Natural killer cell treated with Interleukin-12 subunit alpha and Interleukin-12 subunit beta and Interleukin-15 and Interleukin-18, amount 100 ng/mL, for 72 hours (primary cell): ENCODE measurements at regions not wholly inside any gene's neighbourhood (a gene's known extent, or its start where the extent isn't known, plus 50 kb on each side); places are given as distances from the start of the nearest gene placed in this dataset.
A peak's percentile ranks its signal among the peaks of the same experiment; 100 is the strongest.

Source experiments
- ATAC-seq, 2 donors: fragments of 150-1000 bp; cut with Tn5 transposase in 1 of 2; sonication (Bioruptor Pico), chemical (Tn5 transposase) in 1 of 2; 2 replicates each; pipeline ENCODE4 v1.10.0; 2021
- DNase-seq: peaks from one replicate; pipeline ENCODE4 v3.0.0; 2022; ENCODE audit warnings: low spot score
- H3K27ac Mint-ChIP-seq, 2 donors: 1 replicate in 1 of 2; 2 replicates in 1 of 2; pipeline ENCODE4 v1.8.0; 2022; ENCODE audit warnings: mixed read lengths in 2 of 2, mild to moderate bottlenecking in 1 of 2, moderate library complexity in 1 of 2
- H3K27me3 Mint-ChIP-seq, 2 donors: 1 replicate in 1 of 2; 2 replicates in 1 of 2; pipeline ENCODE4 v1.8.0; 2022; ENCODE audit warnings: mixed read lengths in 2 of 2
- H3K36me3 Mint-ChIP-seq: one replicate; pipeline ENCODE4 v1.8.0; 2022; ENCODE audit warnings: mixed read lengths
- H3K4me1 Mint-ChIP-seq, 2 donors: 1 replicate in 1 of 2; 2 replicates in 1 of 2; pipeline ENCODE4 v1.8.0; 2022; ENCODE audit warnings: low read depth in 2 of 2, mixed read lengths in 2 of 2, mild to moderate bottlenecking in 1 of 2
- H3K4me3 Mint-ChIP-seq: one replicate; pipeline ENCODE4 v1.8.0; 2022; ENCODE audit warnings: mixed read lengths
- H3K9me3 Mint-ChIP-seq: 2 replicates; pipeline ENCODE4 v1.8.0; 2022; ENCODE audit warnings: mixed read lengths

DNA sequence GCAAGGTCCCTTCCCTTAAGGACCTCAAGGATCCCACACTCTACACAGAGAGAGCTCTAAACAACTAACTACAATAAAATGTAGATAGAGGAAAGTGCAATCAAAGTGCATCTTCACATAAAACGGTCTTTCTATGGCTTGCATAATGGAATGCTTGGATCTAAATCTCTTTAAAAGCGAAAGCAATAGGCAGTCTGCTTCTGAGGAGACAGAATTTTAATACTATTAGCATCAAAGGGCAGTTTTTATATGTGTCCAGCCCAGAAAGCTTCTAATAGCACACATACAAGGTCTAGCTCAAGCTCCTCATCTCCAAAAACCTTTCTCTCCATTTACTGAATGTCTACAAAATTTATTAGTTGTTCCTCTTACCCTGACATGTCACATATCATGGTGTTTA lies 101.5 kb upstream of the C1GALT1 start:
- Mint-ChIP-seq H3K27me3 (peaks cover 5 to 25% of the 10 kb centered on the region in 2 donors), H3K27ac (no peak overlapping the region), H3K36me3 (no peaks in the 10 kb centered on the region), H3K4me3 (no peak overlapping the region), H3K9me3 (no peaks in the 10 kb centered on the region), H3K4me1 (no peaks in the 10 kb centered on the region)
- ATAC-seq, result no peak
- no peak for DNase-seq

DNA sequence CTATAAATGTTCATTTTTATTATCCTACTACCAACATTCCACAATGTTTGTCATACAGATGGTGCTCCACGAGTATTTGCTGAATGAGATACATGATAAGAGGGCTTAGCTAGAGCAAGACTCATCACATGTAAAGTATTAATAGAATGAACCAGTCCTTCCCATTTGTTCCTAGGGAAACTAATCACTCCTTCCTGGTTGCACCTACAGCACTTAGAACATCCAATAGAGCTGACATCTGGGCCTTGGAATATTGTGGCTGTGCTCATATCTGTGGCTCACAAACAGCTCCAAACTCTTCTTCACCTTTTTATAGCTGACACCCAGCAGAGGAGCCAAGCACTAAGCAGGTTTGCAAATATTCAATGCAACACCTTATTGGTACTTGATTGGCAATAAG lies 91.9 kb upstream of the C1GALT1 start:
- H3K27me3 Mint-ChIP-seq, result peaks cover 29 to 49% of the 10 kb centered on the region in 2 donors
- no peak for DNase-seq

DNA sequence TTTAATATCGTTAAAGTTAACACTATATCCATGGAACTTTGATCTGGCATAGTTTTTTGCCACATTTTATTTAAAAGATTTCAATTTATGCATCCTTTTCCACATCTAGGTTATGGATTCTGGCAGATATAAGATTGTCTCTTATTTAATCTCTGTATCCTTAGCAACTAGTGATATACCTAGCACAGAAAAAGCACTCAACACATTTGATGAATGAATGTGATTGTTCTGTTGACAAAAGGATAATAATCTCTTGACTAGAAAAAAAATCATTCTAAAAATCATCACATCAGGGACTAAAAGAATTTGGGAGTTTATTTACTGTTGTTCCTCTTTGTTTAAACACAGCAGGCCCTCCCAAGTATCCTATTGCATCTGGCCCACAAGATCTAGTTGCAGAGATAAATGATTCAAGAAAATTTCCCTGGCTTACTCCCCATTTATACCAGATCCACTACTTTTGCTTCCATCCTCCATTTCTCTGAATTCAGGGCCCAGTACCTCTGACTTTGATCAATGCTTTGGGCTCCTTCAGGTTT lies 84.0 kb upstream of the C1GALT1 start:
- Mint-ChIP-seq H3K9me3 (no peaks in the 10 kb centered on the region), H3K36me3 (no peaks in the 10 kb centered on the region), H3K27ac (no peak overlapping the region), H3K4me3 (no peak overlapping the region), H3K27me3 (peaks cover 0 to 7% of the 10 kb centered on the region in 2 donors), H3K4me1 (peaks cover 2 to 3% of the 10 kb centered on the region in 2 donors)
- DNase-seq (no peak), ATAC-seq (no peak)

More for the DNA sequence above, 91.9 kb upstream of the C1GALT1 start:
- no peak for ATAC-seq
- H3K4me1 Mint-ChIP-seq, result no peaks in the 10 kb centered on the region
- no peak overlapping the region for H3K27ac Mint-ChIP-seq
- peaks cover 25% of the 10 kb centered on the region for H3K36me3 Mint-ChIP-seq
- H3K9me3 Mint-ChIP-seq, result peaks cover 9% of the 10 kb centered on the region
- no peak overlapping the region for H3K4me3 Mint-ChIP-seq

DNA sequence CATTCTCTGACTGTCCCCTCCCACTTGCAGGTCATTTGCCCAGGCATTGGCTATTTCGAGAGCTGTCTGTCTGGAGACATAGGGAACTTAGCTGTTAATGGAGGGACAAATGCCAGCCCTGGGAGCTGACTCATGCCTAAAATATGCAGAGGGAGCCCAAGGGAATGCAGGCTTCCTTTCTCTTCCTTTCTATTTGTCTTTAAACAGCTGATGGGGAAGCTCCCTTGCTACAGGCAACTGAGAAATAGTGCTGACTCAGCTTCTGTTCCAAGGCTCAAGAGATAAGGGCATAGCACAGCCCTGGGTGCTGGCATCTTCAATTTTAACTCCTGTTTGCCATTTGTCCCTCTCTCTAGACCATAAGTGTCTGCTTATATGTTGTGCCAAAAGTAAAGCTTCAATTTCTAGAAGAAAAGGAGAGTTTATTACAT lies 82.7 kb upstream of the C1GALT1 start:
- H3K27ac Mint-ChIP-seq, result no peak overlapping the region
- no peak for ATAC-seq
- H3K4me1 Mint-ChIP-seq, result peaks cover 3 to 5% of the 10 kb centered on the region in 2 donors
- H3K9me3 Mint-ChIP-seq, result no peaks in the 10 kb centered on the region
- H3K4me3 Mint-ChIP-seq, result no peak overlapping the region
- H3K27me3 Mint-ChIP-seq, result peaks cover 0 to 7% of the 10 kb centered on the region in 2 donors
- H3K36me3 Mint-ChIP-seq, result no peaks in the 10 kb centered on the region
- DNase-seq, result no peak

DNA sequence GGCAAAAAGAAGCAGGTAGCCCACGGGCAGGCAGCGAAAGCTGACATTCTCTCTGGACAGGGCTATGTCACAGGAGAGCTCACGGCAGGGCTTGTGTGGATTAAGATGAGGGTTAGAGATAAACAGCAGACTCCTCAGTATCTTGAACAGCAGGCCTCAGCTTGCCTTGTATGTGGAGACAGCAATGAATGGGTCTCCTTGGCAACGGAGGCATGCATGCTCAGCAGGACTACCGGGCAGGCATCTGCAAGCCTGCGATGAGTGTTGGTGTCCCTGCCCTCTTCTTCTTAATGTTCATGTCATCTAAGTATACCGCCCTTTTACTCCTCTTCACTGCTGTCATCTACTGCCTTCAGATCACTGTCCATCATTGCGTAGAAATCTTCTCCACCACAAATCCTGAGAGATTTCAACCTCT lies 81.9 kb upstream of the C1GALT1 start:
- Mint-ChIP-seq H3K36me3 (no peaks in the 10 kb centered on the region), H3K4me3 (no peak overlapping the region), H3K27me3 (peaks cover 0 to 7% of the 10 kb centered on the region in 2 donors), H3K27ac (no peak overlapping the region), H3K9me3 (no peaks in the 10 kb centered on the region), H3K4me1 (peaks cover 3 to 5% of the 10 kb centered on the region in 2 donors)
- ATAC-seq (peak in 1 of 2 donors; percentile 11), DNase-seq (no peak)

DNA sequence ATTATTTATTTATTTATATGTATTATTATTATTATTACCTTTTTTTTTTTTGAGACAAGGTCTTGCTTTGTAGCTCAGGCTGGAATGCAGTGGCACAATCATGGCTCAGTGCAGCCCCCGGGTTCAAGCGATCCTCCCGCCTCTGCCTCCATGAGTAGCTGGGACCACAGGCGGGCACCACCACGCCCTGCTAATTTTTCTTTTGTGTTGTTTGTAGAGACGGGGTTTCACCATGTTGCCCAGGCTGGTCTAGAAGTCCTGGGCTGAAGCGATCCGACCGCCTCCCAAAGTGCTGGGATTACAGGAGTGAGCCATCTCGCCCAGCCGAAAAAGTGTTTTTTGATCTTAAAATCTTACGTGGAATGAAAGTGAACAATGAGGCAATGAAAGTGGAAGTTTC lies 79.4 kb upstream of the C1GALT1 start:
- Mint-ChIP-seq H3K9me3 (no peaks in the 10 kb centered on the region), H3K36me3 (no peaks in the 10 kb centered on the region), H3K27ac (no peak overlapping the region), H3K4me1 (peaks cover 3 to 5% of the 10 kb centered on the region in 2 donors), H3K4me3 (no peak overlapping the region), H3K27me3 (peaks cover 0 to 4% of the 10 kb centered on the region in 2 donors)
- ATAC-seq (no peak), DNase-seq (no peak)

DNA sequence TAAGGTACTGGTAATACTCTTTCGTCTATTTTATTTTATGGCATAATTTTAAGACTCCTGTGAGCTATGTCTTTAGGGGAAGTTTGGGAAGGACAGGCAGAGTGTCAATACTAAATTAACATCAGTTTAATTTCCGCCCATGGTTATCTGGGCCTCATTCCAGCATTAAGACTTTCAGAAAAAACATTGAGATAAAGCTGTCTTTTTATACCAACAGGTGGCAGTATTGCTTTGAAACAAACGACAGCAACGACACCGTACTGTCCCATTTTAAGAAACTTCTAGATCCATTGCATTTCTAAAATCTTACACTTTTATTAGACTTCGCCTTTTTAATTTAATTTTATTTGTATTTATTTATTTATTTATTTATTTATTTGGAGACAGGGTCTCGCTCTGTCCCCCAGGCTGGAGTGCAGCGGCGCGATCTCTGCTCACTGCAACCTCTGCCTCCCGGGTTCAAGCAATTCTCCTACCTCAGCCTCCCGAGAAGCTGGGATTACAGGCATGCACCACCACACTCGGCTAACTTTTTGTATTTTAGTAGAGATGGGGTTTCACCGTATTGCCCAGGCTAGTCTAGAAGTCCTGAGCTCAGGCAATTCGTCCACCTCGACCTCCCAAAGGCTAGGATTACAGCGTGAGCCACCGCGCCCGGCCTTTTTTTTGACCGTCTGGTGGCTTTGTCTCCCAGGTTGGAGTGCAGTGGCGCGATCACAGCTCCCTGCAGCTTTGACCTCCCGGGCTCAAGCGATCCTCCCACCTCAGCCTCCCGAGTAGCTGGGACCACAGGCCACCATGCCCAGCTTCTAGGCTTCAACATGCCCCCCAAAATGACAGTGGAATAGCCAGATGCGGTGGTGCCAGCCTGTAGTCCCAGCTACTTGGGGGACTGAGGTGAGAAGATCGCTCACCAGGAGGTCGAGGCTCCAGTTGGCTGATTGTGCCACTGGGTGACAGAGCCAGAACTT lies 78.7 kb upstream of the C1GALT1 start:
- DNase-seq (no peak), ATAC-seq (no peak)
- Mint-ChIP-seq H3K9me3 (no peaks in the 10 kb centered on the region), H3K4me3 (no peak overlapping the region), H3K36me3 (no peaks in the 10 kb centered on the region), H3K27me3 (peaks cover 0 to 4% of the 10 kb centered on the region in 2 donors), H3K4me1 (peaks cover 3 to 5% of the 10 kb centered on the region in 2 donors), H3K27ac (no peak overlapping the region)

DNA sequence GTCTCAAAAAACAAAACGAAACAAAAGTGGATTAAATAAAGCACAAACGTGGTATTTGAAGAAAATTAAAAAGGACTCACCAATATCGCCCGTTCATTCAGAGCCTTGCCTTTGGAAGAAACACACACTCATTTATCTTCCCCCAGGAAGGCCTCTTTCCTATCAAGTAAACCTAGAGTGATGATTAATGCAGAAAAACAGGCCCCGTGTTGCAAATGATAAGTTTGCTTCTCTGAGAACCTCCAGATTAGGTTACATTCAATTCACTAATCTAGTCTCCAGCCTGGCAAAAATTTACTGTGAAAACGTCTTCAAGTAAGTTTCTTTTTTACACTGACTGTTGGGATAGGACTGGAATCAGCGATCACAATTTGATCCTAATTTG lies 78.0 kb upstream of the C1GALT1 start:
- no peak overlapping the region for H3K4me3 Mint-ChIP-seq
- peaks cover 4% of the 10 kb centered on the region for H3K36me3 Mint-ChIP-seq
- peaks cover 0 to 4% of the 10 kb centered on the region in 2 donors for H3K27me3 Mint-ChIP-seq
- H3K9me3 Mint-ChIP-seq, result no peaks in the 10 kb centered on the region
- ATAC-seq (no peak), DNase-seq (no peak)
- H3K4me1 Mint-ChIP-seq, result peaks cover 3 to 5% of the 10 kb centered on the region in 2 donors
- H3K27ac Mint-ChIP-seq, result no peak overlapping the region

DNA sequence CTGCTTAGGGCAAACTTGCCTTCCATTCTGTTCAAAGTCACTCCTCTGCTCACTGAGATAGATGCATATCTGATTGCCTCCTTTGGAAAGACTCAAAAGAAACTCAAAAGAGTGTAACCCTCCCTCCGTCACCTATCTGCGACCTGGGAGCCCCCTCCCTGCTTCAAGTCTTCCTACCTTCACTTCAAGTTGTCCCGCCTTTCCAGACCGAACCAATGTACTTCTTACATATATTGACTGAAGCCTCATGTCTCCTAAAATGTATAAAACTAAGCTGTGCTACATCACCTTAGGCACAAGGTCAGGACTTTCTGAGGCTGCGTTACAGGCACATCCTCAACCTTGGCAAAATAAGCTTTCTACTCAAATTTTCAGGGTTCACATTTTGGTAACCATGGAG lies 77.4 kb upstream of the C1GALT1 start:
- DNase-seq, result no peak
- ATAC-seq, result no peak
- peaks cover 0 to 4% of the 10 kb centered on the region in 2 donors for H3K27me3 Mint-ChIP-seq
- no peaks in the 10 kb centered on the region for H3K9me3 Mint-ChIP-seq
- H3K27ac Mint-ChIP-seq, result no peak overlapping the region
- H3K4me1 Mint-ChIP-seq, result peaks cover 3 to 5% of the 10 kb centered on the region in 2 donors
- peaks cover 4% of the 10 kb centered on the region for H3K36me3 Mint-ChIP-seq
- no peak overlapping the region for H3K4me3 Mint-ChIP-seq

DNA sequence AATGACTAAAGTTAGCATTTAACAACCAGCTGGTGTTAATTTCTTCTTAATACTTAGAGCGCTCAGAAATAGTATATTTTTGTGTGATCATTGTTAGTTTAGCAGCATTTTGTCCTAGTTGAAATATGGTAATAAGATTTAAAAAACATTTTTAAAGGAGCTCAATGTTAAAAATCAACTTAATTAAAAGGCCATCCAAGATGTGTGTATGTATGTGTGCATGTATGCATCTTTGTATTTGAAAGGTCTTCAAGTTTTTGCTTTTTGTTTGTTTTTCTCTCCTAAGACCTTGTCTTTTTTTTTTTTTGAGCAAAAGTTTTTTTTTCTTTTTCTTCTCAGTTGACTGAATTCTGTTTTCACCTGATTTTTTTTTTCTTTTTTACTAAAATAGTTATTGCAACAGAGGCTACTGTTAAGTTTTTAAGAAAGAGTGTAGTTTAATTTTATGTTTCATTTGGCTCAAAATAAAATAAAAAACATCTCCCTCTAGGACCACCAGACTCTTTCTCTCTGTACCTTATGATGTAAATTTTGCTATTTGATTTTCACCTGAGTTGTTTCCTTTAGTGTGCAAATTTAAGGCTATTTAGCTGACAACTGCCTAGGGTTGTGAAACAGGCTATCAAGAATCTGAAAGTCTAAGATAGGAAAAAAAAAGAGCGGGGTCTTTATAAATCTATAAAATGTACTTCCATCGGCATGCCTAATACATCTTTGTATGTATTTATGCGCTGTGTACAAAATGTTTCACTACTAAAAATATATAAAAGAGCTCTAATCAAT lies 76.4 kb upstream of the C1GALT1 start:
- Mint-ChIP-seq H3K4me1 (peaks cover 3 to 5% of the 10 kb centered on the region in 2 donors), H3K9me3 (no peaks in the 10 kb centered on the region), H3K27ac (no peak overlapping the region), H3K27me3 (peaks cover 0 to 3% of the 10 kb centered on the region in 2 donors), H3K4me3 (no peak overlapping the region), H3K36me3 (peaks cover 4% of the 10 kb centered on the region)
- DNase-seq (no peak), ATAC-seq (no peak)

DNA sequence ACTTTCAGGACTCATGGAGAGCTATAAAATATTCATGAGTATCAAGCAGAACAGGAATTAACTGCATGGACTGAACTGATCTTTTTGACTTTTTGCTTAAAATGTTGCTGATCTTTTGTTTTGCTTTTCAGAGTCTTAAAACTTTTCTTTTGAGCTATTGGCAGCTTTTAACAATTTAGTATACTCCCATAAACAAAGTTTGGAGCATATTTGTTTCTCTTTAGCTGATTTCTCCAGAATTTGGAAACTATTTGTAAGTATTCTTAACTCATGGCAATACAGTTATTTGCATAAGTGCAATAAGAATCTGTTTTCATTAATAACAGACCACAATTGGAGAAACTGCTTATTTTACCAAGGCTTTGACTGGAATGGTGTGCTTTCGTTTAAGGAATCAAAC lies 73.4 kb upstream of the C1GALT1 start:
- Mint-ChIP-seq H3K27me3 (no peaks in the 10 kb centered on the region), H3K36me3 (peaks cover 4% of the 10 kb centered on the region), H3K4me3 (no peak overlapping the region), H3K27ac (no peak overlapping the region), H3K9me3 (no peaks in the 10 kb centered on the region), H3K4me1 (no peaks in the 10 kb centered on the region)
- no peak for DNase-seq
- ATAC-seq, result no peak

DNA sequence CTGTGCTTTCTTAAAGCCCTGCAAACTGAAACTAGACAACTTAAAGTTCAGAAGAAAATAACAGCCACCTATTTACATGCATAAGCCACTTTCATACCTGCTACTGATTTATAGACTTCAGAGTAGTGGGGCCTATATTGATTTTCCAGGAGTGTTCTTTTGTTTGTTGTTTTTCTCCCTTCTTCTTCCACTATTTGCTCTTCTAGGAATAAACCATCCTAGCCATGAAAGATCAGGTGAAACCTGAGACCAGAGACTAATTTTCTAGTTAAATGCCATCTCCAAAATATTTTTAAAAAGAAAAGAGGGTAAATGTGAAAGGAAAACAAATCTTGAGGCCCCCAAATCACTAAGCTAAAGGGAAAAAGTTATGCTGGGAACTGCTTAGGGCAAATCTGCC lies 72.4 kb upstream of the C1GALT1 start:
- DNase-seq, result no peak
- H3K36me3 Mint-ChIP-seq, result peaks cover 4% of the 10 kb centered on the region
- no peak for ATAC-seq
- no peaks in the 10 kb centered on the region for H3K4me1 Mint-ChIP-seq
- no peak overlapping the region for H3K27ac Mint-ChIP-seq
- no peaks in the 10 kb centered on the region for H3K9me3 Mint-ChIP-seq
- H3K27me3 Mint-ChIP-seq, result peaks cover 0 to 3% of the 10 kb centered on the region in 2 donors
- H3K4me3 Mint-ChIP-seq, result no peak overlapping the region

DNA sequence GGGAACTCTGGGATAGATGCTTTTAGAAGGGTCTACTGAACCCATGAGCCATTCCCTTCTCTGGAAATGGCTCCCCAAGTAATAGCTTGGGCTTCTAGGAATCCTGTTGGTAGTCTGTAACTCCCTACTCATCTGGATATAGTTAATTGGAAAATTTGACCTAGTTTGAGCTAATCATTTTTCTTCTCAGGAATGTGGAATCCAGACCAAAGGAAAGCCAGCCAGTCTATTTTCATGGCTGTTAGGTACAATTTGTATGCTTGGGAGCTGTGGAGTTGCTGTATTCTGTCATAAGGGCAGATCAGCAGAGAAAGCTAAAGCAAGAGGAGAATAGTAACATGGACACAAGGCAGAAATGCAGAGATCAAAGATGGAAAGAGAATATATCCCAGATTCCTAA lies 71.6 kb upstream of the C1GALT1 start:
- no peak overlapping the region for H3K4me3 Mint-ChIP-seq
- H3K27ac Mint-ChIP-seq, result no peak overlapping the region
- H3K27me3 Mint-ChIP-seq, result peaks cover 0 to 3% of the 10 kb centered on the region in 2 donors
- ATAC-seq (no peak), DNase-seq (no peak)
- no peaks in the 10 kb centered on the region for H3K9me3 Mint-ChIP-seq
- peaks cover 4% of the 10 kb centered on the region for H3K36me3 Mint-ChIP-seq
- H3K4me1 Mint-ChIP-seq, result no peaks in the 10 kb centered on the region

DNA sequence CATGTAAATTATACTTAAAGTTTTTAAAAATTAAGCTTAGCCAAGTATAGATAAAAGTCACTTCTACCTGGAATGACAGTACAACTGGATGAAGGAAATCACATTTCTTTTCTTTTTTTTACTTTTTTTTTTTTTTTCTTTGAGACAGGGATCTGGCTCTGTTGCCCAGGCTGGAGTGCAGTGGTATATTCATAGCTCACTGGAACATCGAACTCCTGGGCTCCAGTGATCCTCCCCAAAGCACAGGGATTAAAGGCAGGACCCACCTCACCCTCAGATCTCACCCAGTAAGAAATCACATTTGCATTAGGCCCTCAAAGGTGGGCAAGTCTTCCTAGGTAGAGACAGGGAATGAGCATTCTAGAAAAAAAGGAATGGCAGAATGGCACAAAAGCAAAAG lies 69.5 kb upstream of the C1GALT1 start:
- no peak overlapping the region for H3K4me3 Mint-ChIP-seq
- no peak for ATAC-seq
- DNase-seq, result no peak
- H3K27me3 Mint-ChIP-seq, result peaks cover 0 to 3% of the 10 kb centered on the region in 2 donors
- peaks cover 4% of the 10 kb centered on the region for H3K36me3 Mint-ChIP-seq
- no peaks in the 10 kb centered on the region for H3K4me1 Mint-ChIP-seq
- no peak overlapping the region for H3K27ac Mint-ChIP-seq
- no peaks in the 10 kb centered on the region for H3K9me3 Mint-ChIP-seq
